ENCODE measurements at regions not wholly inside any gene's neighbourhood (a gene's known extent, or its start where the extent isn't known, plus 50 kb on each side); places are given as distances from the start of the nearest gene placed in this dataset.

GRCh38 chr1:245045087-245045881 is 109.5 kb upstream of the KIF26B start (continued):
- TF ChIP-seq NELFE (IDR thresholded peaks at IDR 0.05; ENCODE audit: insufficient read depth, insufficient read length), result no peak

- ChIA-PET POLR2A (interaction anchor here (1.1 to 2.5 kb wide), 2 partner anchors 190 to 194 kb away, joined by 3 to 11 read pairs; no protein-coding TSS in a partner anchor), CTCF (ENCODE audit: low intra/inter-chr PET ratio) (interaction anchor here (1.6 kb wide), 1 partner anchor 440 kb away, joined by 8 read pairs; no protein-coding TSS in a partner anchor)
- H3K27ac ChIP-seq (ENCODE audit: extremely low read depth, low read depth, low read length), result no peak overlapping the region
- H3K4me2 ChIP-seq (ENCODE audit: insufficient read depth, low read length), result no peak overlapping the region
- no peak overlapping the region for H3K4me3 ChIP-seq
- H3K27me3 ChIP-seq (ENCODE audit: control insufficient read depth in 2 of 2, insufficient read depth in 2 of 2, low read length in 2 of 2), result no peaks in the 10 kb centered on the region
- H3K9ac ChIP-seq (ENCODE audit: insufficient read depth in 1 of 2, low read depth in 2 of 2, low read length in 2 of 2), result no peak overlapping the region
- 63% methylated on average over 6 of the region's 6 CpGs for WGBS (ENCODE audit: insufficient coverage, low coverage, missing lambda C conversion rate)
- in situ Hi-C loops (cut with MboI) (loop anchor here (5.0 to 25.0 kb wide), 2 partner anchors 181 to 431 kb away; partner anchors contain the start of gene HNRNPU), intact Hi-C loops (cut with micrococcal nuclease) (loop anchor here (5.0 to 10.0 kb wide), 3 partner anchors 126 to 391 kb away; partner anchors contain the start of genes COX20 and DESI2)
- no peak for ATAC-seq
- H4K20me1 ChIP-seq (replicated peaks; ENCODE audit: control insufficient read depth, insufficient read depth, low read length), result no peaks in the 10 kb centered on the region
- H3K9me1 ChIP-seq (ENCODE audit: control insufficient read depth, insufficient read depth, low read length), result no peaks in the 10 kb centered on the region
- H3K9me3 ChIP-seq (replicated peaks; ENCODE audit: control insufficient read depth, insufficient read depth, low read depth, low read length), result no peaks in the 10 kb centered on the region
- H2AFZ ChIP-seq (ENCODE audit: low read depth, low read length), result no peak overlapping the region
- peaks cover 0 to 20% of the 10 kb centered on the region in 2 experiments; a peak in 3 of 5 replicates for H3K4me1 ChIP-seq (replicated peaks in 1 of 2; ENCODE audit: control insufficient read depth in 2 of 2, insufficient read depth in 2 of 2, low read length in 2 of 2)
- H3K36me3 ChIP-seq (ENCODE audit: control insufficient read depth, insufficient read depth, low read length), result no peaks in the 10 kb centered on the region
- BruUV-seq (replicated peaks), result no TSS peak
- FAIRE-seq, result no peak
- H3K79me2 ChIP-seq (ENCODE audit: control insufficient read depth, insufficient read depth, low read length), result no peaks in the 10 kb centered on the region
- no peak for DNase-seq (ENCODE audit: extremely low read depth in 1 of 4, low spot score in 3 of 4)
- no peak for TF ChIP-seq PBX2 (CRISPR knock-in tag; IDR thresholded peaks at IDR 0.05; ENCODE audit: low read depth)
- TF ChIP-seq PBX2 (tag; conservative IDR thresholded peaks at IDR 0.05; ENCODE audit: low read depth), result no peak
- TF ChIP-seq ELF1 (tag; IDR thresholded peaks at IDR 0.05), result no peak
- TF ChIP-seq GABPB2 (CRISPR knock-in tag; conservative IDR thresholded peaks at IDR 0.05), result no peak
- no peak for TF ChIP-seq ZNF431 (CRISPR knock-in tag; IDR thresholded peaks at IDR 0.05)
- TF ChIP-seq MAFG (tag; conservative IDR thresholded peaks at IDR 0.05), result no peak
- no peak for TF ChIP-seq ZNF121 (CRISPR knock-in tag; conservative IDR thresholded peaks at IDR 0.05)
- no peak for TF ChIP-seq ZBTB5 (IDR thresholded peaks at IDR 0.05)
- TF ChIP-seq ZBED1 (IDR thresholded peaks at IDR 0.05), result no peak
- TF ChIP-seq VEZF1 (CRISPR knock-in tag; IDR thresholded peaks at IDR 0.05), result no peak
- no peak for TF ChIP-seq POLR2B (IDR thresholded peaks at IDR 0.05; ENCODE audit: low read depth, partially characterized antibody)
- TF ChIP-seq CREB3 (tag; conservative IDR thresholded peaks at IDR 0.05; ENCODE audit: low read depth), result no peak
- TF ChIP-seq ZNF644 (tag; IDR thresholded peaks at IDR 0.05; ENCODE audit: low read depth), result no peak
These were observed 111.2 kb upstream of the KIF26B start for GRCh38 chr1:245043611-245043940.

Measured in K562 (cell line).